ENCODE measurements at regions not wholly inside any gene's neighbourhood (a gene's known extent, or its start where the extent isn't known, plus 50 kb on each side); places are given as distances from the start of the nearest gene placed in this dataset.

- DNase-seq: no peak
These were observed 260.1 kb downstream of the ETS1 start for GRCh38 chr11:128327274-128327673.

GRCh38 chr11:128326791-128327190 lies 260.6 kb downstream of the ETS1 start:
- no peak for DNase-seq

- no peak for DNase-seq
These were observed 262.7 kb downstream of the ETS1 start for GRCh38 chr11:128324531-128325141.

- no peak for DNase-seq
These were observed 263.3 kb downstream of the ETS1 start for GRCh38 chr11:128324051-128324481.

GRCh38 chr11:128323381-128323780 lies 264.0 kb downstream of the ETS1 start:
- no peak for DNase-seq

GRCh38 chr11:128318856-128319474 lies 268.4 kb downstream of the ETS1 start:
- no peak for DNase-seq

GRCh38 chr11:128316541-128317227 lies 270.7 kb downstream of the ETS1 start:
- no peak for DNase-seq

GRCh38 chr11:128315933-128316332 lies 271.4 kb downstream of the ETS1 start:
- DNase-seq: no peak

- DNase-seq: no peak
These were observed 273.4 kb downstream of the ETS1 start for GRCh38 chr11:128313931-128314330.

- DNase-seq: no peak
These were observed 275.3 kb downstream of the ETS1 start for GRCh38 chr11:128311742-128312719.

GRCh38 chr11:128310676-128311445 lies 276.5 kb downstream of the ETS1 start:
- no peak for DNase-seq

GRCh38 chr11:128310005-128310404 lies 277.4 kb downstream of the ETS1 start:
- DNase-seq: no peak

GRCh38 chr11:128308794-128309193 lies 278.6 kb downstream of the ETS1 start:
- no peak for DNase-seq

GRCh38 chr11:128305588-128305987 lies 281.8 kb downstream of the ETS1 start:
- no peak for DNase-seq

- DNase-seq: no peak
These were observed 282.5 kb downstream of the ETS1 start for GRCh38 chr11:128304666-128305485.

GRCh38 chr11:128304116-128304515 lies 283.2 kb downstream of the ETS1 start:
- DNase-seq: no peak

GRCh38 chr11:128303383-128303782 lies 284.0 kb downstream of the ETS1 start:
- no peak for DNase-seq

GRCh38 chr11:128302425-128303186 lies 284.8 kb downstream of the ETS1 start:
- no peak for DNase-seq

- no peak for DNase-seq
These were observed 285.6 kb downstream of the ETS1 start for GRCh38 chr11:128301756-128302155.

GRCh38 chr11:128300785-128301184 lies 286.6 kb downstream of the ETS1 start:
- no peak for DNase-seq
